NCI-H1105 (cell line): ENCODE measurements at regions not wholly inside any gene's neighbourhood (a gene's known extent, or its start where the extent isn't known, plus 50 kb on each side); places are given as distances from the start of the nearest gene placed in this dataset.

Experiments
- DNase-seq: peaks from one replicate; lab custom pipeline; 2025; lab: John Stamatoyannopoulos, UW

DNA sequence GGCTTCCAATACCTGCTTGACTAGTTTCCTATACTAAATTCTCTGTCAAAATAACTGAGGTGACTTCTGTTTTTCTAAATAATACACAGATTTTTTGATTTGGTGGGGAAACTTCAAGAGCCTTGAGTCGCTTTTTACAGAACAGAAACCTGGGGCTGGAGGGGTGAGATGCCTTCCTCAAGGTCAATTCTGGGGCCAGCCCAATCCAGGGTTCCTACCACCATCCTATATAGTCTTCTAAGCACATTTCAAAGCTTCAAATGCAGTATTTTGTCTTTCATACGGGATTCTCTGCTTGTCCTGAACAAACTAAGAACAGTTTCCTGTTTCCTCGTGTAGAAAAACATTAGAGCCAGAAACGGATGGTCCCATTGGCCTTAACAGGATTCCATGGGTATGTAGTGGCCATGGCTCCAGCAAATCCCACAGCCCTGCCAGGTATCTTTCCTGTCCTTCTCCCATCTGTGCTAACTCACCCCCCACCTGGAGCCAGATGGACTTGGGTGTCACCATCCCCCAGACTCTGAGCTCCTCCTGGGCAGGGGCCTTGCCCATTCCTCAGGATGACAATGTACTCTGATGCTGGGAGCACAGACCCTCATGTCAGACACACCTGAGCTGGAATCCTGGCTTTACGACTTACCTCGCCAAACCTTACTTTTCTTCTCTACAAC lies 146.9 kb downstream of the KLF13 start:
- DNase-seq: no peak

DNA sequence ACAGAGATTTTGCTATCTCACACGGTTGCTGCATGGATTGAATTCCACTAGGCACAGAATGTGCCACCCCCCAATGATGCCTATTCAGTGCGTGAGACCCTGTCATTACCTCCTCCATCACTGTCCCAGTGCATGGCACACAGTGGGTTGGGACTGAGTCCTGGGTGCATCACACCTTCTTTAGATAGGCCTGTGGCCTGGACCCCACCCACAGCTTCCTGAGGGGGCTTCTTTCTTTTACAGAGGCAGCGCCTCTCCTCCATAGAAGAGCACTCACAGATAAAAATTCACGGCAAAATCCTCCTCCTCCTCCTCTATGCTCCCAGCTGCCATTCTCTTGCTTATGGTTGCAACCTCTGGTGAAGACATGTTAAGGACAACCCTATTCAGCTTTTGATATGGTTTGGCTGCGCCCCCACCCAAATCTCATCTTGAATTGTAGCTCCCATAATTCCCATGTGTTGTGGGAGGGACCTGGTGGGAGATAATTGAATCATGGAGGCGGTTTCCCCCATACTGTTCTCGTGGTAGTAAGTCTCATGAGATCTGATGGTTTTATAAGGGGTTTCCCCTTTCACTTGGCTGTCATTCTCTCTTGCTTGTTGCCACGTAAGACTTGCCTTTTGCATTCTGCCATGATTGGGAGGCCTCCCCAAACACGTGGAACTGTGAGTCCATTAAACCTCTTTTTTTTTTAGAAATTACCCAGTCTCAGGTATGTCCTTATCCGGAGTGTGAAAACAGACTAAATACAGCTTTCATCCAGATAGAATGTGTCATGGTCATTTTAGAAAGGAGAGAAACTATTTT lies 147.6 kb downstream of the KLF13 start:
- no peak for DNase-seq

DNA sequence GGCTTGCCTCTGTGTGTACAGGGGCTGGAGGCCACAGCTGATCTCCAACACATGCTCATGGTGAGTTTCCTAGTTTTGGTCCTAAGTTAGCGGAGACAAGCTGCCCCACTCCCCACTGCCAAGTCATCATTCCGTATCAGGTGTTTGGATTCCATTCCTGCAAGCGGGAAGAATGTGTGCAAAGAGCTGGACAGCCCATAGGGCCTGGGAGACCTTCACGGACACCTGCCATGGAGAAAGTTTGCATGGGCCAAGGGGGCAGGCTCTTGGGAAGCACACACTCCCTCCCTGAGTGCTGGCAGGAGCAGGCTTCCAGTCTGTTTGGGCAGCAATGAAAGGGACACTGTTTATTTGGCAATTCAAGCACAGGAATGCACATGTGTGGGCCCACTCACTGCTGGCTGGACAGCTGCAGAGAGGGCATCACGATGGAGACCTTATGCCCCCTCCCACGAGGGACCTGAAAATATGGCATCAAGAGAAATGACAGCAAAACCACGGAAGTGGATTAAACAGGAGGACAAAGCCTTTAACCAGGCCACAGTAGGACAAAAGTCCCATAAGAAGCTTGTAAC lies 149.7 kb downstream of the KLF13 start:
- DNase-seq: no peak

DNA sequence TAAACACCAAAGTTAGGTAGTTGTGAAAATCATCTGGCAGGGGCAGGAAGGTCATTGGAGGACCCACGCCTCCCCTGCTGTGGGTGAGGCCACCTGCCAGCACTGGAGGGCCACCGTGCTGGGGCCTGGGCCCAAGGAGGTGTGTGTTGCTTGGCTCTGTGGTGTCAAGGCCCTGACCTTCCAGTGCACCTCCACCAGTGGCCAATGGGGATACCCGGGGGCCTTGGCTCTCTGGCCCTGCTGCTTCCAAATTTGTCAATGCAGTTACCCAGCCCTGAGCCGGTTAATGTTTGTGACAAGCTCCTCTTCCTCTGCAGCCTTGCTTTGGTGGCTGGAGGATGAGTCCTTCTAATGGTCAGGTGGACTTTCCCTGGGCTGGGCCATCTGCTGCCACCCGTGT lies 150.2 kb downstream of the KLF13 start:
- no peak for DNase-seq

DNA sequence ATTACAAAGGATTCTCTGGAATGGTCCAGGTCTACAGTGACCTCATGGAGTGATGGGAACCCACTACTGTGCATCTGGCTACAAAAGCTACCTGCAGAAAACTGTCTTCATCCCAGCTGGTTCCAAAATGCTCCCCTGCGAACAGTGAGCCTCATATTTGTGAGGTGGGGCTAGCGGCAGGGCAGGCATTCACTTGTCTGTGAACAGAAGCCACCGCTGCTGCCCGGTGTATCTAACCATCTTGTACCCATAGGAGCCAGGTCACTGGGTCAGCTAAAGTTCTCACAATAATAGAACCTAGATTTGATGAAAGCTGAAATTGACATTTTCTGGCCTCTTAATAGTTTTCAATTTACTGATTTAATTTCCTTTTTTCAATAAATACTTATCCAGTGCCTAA lies 150.7 kb downstream of the KLF13 start:
- no peak for DNase-seq

DNA sequence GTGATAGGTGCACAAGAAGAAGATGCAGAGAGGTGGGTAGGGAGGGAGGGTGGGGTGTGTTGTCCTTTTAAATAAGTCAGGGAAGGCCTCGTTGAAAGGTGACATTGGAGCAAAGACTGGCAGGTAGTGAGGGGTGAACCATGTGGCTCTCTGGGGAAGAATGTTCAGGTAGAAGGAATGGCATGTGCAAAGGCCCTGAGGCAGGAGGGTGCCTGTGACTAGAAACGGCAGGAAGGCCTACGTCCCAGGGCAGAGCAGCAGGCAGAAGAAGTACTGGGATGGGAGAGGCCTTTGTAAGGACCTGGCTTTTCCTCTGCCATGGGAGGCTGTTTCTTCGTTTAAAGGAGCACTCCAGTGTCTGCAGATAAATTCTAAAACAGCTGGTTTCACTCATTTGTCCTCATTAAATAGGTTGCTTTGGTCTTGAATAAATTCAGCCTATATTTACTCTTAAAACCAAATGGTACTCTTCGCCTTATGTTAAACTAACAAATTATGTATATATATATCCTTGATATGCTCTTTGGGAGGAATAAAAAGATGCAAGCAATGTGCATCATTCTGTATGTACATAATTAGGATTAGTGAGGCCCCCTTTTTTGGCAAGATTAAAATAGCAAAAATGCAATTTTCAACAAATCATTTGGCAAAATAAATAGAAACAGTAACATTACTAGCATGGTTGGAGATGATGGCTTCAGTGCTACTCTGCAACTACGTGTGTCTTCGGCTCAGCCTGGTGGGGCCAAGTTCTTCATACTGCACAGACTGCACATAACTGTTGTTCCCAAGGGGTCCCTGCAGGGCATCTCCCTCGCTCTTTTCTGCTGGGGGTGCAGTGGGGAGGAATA lies 151.4 kb downstream of the KLF13 start:
- DNase-seq: no peak

DNA sequence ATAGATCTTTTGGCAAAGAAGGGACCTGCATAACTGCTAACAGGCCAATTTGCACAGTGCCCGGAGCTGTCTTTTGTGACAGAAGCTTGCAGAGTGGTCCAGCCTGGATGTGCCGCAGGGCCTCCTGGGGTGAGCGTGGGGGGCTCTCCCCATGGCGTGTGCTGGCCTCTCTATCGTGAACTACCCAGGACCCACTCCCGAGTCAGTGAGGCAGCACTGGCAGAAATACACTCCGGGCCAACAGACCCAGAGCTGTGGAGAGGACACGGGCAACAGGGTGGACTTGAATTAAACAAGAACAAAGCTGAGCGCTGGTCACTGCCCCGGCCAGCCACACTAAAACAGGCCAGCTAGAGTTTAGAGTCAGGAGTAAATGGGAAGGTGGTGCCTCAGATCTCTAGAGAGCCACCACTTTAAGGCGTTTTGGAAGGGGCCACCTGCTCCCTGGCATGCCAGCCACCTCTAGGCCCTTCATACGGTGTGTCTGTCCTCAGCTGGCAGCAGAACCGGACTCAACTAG lies 152.1 kb downstream of the KLF13 start:
- DNase-seq: no peak

DNA sequence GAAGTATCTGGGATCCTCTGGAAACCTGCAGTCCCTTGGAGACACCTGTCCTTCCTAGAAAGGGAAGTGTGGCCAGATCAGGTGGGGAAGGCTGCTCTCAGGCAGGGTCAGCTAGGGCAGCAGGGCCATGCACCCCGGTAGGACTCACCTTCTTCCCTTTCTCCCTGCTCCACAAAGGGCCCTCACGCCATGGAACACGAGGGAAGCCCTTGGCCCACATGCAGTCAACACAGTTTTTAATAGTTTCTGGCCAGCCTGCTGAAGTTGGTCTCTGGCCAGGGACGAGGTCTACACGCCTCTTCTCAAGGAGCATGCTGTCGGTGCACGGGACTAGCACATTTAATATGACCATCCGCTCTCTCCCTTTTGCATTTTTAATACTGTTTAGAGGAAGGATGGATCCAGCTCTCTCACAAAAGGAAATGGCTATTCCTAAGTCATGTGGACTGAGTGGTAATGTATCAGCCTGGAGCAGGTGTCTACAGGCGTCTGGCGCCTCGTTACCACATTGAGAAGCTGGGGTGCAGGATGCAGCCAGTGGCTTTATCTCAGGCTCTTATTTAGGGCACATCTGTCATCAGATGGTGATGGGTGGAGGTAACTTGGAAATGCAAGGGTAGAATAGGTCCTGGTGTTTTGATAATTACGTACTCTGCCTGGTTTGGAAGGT lies 153.9 kb downstream of the KLF13 start:
- no peak for DNase-seq

DNA sequence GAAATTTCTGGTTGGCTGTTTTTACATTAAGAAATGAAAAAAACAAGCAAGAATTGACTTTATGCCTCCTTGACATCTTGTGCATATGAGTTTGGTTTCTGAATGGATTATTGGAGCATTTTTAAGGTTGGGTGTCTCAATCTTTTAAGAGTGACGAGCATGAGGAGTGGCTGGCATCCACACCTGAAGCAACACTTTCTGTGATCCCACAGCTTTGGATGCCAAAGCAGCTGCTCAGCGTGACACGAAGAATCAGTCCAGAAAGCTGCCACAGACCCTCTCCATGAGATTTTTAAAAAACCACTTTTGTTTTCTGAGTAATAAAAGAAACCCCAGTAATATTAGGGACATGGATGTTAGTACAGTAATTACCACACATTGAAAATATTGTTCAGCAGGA lies 154.5 kb downstream of the KLF13 start:
- DNase-seq: no peak

DNA sequence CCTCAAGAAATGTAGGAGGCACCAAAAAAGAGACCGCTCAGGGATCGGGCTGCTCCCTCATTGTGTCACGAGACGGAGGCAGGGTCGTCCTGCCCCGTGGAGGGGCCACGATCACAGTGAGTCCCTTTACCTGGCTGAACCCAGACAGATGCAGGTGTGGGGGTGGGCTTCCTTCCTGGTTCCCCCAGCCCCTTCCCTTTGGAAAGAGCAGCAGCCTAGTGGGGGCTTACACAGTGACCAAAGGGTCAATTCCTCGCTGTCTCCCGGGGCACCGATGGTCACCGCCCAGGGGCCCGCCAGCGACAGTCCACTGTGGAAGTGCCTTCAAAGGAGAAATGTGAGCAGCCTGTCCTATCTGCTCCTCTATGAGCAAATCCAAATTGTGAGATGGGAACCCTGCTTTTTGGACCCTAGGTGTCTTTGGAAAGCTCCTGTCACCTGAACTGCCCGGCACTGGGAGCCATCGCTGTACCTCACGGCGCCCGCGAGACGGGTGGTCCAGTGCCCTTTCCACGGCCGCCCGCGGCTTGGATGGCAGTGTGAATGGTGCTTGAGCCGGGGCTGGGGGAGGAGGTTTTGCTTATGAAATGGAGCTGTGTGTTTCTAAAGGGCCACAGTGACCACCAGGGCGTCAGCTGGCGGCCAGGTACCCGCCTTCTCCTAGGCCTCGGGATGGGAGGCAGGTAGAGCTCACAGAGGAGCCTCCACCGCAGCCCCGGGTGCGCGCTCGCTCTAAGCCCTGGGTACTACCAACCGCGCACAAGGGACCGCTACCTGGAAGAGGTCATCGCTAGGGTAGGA lies 155.7 kb downstream of the KLF13 start:
- no peak for DNase-seq

DNA sequence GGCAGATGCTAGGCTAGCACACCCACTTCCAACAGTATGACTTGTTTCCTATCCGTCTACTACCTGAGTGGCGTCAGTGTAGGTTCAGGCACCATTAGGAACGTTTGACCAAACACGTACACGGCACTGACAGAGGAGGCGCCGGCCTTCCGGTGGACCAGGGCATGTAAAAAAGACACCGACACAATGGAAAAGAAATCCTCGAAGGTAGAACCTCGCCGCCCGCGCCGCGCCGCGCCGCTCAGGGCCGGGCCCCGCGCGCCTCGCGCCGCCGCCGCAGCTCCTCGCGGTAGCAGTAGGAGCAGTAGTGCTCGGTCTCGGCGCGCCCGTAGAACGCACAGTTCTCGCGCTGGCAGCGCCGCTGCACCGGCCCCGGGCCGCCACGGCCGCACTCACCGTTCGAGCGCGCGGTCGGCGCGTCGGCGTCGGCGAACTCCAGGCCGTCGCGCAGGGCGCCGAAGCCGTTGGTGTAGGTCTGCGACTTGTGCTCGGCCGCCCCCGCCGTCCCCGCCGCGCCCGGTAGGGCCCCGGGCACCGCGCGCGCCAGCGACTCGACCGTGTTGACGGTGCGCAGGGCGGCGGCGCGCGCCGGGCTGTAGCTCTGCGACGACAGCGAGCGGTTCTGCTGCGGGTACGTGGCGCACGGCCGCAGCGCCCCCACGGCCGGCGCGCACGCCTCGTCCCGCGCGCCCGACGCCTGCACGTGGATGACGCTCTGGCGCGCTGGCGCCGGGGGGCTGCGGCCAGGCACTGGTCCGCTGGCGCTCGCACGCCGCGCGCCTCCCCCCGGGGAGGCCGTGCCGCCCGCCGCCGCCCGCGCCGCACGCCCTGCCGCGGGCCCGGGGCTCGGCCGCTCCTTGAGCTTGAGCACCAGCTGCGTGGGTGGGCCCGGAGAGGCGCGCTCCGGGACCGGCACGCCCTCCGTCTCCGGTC lies 156.7 kb downstream of the KLF13 start:
- DNase-seq: no peak

DNA sequence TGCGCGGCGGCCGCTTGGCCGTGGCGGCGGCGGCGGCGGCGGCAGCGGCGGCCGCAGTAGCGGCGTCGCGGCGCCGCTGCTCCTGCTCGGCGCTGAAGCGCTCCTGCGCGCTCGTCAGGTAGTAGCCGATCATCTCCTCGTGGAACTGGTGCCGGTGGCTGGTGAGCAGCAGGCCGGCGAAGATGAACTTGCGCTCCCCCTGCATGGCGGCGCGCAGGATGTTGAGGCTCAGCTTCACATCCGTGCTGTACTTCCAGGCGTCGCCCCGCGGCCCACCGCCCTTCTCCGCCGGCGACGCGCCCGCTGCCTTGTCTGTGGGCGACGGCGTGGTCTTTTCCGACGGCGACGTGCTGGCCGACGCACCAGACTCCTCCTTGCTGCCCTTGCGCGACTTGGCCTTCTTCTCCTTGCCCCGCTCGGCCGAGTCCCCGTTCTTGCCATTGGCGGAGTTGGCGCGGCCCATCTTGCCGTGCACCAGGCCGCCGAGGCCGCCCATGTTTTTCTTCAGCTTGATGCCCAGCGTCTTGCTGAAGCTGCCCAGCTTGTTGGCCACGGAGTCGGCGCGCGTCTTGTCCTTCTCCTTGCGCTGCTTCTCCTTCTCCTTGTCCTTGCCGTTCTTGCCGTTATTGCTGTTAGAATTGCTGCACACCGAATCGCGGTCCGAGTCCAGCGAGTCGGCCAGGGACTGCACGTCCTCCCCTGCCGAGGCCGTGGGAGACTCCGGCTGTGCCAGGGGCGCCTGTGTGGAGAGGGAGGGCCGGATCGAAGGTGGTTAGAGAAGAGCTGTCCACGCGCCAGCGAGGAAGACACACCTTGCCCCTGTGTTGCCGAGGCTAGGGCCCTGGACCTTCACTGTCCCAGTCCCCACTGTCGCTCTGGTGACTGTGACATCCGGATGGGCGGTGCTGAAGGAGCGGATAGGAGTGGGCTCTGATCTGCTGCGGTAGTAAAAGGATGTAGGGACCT lies 157.6 kb downstream of the KLF13 start:
- DNase-seq: no peak

DNA sequence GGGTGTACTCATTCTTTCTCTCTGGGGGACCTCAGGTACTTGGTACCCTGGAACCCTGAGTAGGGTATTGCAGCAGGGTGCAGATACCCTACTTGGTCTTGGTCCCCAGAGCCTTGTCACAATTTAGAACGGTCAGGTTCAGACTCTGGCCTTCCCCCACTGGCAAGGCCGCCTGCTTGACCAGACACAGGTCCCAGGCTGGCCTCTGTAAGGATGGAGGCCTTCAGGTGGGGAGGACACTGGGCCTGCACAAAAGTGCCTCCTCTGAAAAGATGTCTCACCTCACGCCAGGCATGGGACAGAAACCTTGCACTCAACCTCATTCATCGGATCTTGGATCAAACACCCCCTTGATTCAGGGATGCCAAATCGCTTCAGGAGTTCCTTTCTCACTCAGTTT lies 158.4 kb downstream of the KLF13 start:
- no peak for DNase-seq

DNA sequence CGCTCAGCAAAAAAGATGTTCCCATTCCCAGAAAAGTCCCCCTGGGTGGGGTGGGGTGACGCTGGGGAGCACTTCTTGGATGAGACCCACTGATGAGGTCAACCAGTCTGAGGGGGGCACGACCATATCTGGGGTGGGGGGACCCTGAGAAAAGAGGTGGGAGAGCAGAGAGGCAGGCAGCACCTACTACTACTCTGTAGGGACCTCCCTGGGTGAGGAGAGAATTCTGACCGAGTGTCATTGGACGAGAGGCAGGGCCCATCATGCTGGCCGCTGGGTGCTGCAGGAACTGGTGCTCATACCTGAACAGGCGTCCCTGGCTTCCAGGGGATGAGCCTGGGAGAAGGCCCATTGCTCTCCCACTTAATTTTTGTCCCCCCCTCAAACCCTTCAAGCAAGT lies 158.8 kb downstream of the KLF13 start:
- no peak for DNase-seq

DNA sequence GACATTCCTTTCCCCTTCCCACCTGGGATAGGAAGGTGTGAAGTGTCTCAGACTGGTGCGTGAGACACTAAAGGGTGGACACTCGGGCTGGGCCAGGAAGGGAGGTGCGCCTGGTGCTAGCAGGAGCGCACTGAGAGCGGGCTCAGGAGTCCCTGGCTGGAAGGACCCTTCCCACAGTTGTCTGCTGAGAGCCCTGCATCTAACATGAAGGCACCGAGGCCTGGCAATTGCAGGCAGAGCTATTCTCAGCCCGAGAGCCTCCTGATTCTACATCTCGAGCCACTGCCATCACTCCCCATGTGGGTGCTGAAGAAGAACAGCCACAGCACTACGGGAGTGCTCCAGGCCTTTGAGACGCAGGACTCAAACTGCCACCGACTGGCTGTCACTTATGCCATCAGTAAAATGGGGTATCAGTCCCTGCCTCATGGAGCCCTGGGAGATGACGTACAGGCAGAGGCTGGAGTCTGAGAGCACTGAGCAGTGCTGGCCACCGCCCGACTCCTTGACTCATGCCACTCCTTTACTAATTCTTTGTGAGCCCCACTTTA lies 159.4 kb downstream of the KLF13 start:
- DNase-seq: no peak

DNA sequence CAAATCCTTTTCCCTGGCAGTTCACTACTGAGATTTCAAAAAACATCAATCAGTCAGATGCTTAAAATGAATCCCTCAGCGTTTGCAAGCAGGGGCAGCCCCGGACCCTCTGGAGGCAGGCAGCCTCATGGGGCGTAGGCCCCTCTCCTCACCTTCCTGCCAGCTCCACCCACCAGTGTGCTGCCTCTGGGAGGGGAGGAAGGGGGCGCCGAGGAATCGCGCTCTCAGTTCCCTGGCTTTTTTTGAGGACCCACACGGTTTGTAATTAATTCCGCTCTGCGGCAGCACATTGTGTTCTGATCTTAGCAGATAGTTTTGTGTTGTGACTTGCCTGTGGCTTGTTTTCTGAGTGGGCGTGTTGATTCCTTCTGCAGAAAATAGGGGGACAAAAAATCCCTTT lies 159.9 kb downstream of the KLF13 start:
- no peak for DNase-seq

DNA sequence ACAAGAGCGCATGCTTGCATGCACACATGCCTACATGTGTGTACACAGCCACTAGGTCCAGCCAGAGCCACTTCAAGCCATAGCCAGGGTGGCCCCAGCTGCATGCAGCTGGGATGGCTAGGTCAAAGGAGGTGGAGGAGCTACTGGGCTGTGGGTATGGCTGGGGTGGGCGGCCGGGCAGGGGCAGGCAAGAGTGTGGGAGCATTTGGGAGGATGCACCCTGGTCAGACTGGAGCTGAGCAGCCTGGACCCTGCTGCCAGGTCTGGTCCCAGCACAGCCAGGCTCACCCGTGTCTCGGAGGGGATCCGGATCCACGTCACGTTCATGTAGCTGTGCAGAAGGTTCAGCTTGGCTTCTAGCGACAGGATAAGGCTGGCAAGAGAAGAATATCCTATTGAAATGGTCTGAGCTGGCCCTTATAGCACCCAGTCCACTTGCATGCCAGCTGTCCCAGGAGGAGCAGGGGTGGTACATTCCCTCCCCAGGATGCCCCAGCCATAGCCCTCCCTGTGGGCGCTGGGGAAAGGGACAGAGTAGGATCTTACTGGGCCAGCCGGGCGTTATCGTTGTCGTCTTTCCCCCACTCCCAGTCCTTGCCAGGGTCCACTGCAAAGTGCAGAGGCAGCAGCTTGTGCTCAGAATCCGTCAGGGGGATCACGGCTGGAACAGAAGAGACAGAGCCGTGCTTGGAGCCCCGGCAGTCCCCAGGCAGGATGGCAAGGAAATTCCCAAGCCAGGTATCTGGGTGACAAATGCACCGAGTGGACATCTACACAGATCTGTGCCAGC lies 160.5 kb downstream of the KLF13 start:
- no peak for DNase-seq
